GM11168 (cell line): ENCODE measurements at regions not wholly inside any gene's neighbourhood (a gene's known extent, or its start where the extent isn't known, plus 50 kb on each side); places are given as distances from the start of the nearest gene placed in this dataset.

Experiments used
- in situ Hi-C: fragments of 300-500 bp; cut with MboI; formaldehyde crosslinking; loops from one replicate; pipeline ENCODE4 v1.12.0; 2022; ENCODE audit warnings: low sequenced_read_pairs; ENCODE audit not compliant: unreplicated experiment

DNA sequence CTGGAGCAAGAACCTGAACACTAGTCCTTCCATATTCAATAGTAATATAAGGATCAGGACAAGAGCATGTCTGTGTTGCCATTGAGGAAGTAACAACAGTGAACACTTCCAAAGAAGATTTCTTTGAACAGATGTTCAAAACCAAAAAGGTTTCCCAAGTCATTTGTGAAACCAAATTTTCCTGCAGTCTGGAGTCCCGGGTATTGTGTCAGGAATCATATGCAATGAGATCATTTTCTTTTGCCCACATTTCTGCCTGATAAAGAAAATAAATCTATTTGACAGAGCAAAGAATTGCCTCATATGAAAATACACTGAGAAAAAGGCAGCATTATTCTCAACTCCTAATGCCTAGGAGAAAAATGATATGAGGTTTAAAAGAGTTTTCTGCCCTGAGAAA lies 151.7 kb downstream of the SNX18 start:
- in situ Hi-C loops = no loop called here

DNA sequence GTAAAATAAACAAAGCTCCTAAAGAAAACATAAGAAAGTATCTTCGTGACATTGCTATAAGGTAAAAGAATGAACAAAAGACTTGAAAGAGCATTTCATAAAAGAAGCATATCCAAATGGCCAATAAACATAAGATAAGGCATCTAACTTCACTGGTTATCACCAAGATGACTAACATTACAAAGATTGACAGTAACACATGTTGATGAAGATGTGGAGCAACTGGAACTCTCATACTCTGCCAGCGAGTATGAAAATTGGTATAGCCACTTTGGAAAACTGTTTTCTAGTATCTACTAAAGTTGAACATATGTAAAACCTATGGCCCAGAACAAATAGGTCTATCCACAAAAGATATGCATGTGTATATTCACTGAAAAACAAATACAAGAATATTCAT lies 150.5 kb downstream of the SNX18 start:
- in situ Hi-C loops = no loop called here

DNA sequence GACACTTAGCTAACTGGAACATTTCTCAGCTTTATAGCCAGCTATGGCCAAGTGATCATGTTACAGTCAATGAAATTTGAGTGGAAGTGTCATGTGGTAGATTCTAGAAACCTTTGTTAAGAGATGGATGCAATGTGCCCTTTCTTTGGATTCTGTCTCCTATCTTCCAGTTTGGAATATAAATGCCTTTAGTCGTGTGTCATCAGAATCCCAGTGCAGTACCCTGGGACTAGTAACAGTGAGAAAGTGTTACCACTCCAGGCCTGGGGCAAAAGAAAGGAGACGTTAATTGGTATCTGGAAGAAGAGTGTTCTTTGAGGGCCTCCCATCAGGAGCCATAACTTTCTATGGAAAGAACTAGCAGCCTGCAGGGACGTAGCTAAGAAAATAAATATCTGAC lies 149.6 kb downstream of the SNX18 start:
- in situ Hi-C loops = no loop called here

DNA sequence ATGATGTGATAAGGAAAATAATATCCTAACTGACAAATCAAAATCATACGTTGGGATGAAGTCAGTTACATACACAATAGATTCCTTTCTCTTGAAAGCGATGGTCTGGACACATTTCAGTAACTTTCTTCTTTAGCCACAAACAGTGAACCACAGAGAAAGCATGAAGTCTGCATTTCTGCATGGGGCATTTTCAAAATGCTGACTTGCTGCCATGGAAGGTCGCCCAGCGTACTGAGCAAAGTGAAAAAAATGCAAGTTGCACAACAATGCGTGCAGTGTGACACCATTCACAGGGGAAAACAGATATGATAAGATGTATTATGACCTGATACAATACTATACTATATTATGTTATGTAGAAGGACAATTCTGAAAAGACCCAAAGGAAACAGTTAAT lies 146.3 kb downstream of the SNX18 start:
- in situ Hi-C loops = no loop called here

DNA sequence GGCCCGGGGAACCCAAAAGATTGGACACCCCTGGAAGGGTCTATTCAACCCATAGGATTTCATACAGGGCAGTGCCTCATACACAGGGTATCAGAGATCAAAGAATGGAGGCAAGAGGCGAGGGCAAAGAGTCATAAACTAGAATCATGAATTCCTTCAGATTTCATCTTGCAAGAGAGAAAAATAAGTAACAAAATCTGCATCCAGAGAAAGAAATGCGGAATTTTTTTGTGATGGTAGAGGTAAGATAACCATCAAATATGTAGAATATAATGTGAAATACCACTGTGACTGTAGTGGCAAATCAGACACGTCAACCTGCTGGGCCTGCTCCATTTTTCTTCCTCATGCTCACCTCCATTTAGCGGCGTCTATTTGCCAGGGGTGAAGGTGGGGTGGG lies 143.6 kb downstream of the SNX18 start:
- in situ Hi-C loops = no loop called here

DNA sequence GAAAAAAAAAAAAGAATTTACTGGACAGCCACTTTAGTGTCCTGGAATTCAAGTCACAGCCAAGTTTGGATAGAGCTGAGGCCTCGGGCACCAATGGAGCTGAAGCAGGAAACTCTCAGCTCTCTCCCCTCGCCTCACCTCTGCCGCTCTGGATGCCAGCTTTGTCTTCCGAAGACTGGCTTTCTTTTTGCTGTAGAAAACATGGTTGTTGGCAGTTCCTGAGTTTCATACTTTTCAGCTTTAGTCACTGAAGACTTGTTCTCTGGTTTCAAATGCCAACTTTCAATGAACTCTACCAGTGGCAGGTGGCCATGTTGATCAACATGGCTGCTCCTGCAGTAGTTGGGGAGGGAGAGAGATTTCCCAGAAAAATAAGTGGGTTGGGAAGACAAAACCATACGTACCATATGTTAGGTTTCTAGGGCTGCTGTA lies 142.2 kb downstream of the SNX18 start:
- in situ Hi-C loops = no loop called here

DNA sequence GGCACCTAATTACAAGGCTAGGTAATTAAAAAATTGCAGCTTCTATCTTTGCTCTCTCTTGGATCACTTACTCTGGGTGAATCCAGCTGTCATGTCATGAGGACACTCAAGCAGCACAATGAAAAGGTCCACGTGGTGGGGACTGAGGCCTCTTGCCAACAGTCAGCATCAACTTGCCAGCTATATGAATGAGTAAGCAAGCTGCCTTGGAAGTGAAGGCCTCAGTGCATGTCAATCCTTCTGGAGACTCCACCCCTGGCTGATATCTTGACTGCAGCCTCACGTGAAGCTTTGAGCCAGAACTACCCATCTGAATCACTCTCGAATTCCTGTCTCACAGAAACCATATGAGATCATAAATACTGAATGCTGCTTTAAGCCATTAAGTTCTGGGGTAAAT lies 140.5 kb downstream of the SNX18 start:
- in situ Hi-C loops = no loop called here

DNA sequence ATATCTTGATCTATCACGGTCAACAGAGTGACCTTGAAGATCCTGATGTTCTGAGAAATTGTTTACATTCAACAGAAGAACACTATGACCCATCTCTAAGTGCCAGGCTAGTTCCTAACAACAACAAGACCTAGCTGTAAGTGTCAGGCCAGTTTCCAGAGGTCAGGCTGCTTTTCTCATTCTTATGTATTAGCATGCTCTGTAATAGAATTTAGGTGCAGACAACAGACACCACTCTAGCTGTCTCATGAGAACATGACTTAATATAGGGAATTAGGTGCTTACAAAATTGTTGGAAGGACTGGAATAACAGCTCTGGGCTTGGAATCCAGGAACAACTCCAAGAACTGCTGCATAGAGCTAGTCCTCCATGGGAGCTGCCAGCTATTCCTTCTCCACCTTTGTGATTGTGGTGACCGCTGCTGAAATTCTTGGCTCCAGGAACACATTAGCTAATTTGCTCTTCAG lies 138.7 kb downstream of the SNX18 start:
- in situ Hi-C loops = no loop called here

DNA sequence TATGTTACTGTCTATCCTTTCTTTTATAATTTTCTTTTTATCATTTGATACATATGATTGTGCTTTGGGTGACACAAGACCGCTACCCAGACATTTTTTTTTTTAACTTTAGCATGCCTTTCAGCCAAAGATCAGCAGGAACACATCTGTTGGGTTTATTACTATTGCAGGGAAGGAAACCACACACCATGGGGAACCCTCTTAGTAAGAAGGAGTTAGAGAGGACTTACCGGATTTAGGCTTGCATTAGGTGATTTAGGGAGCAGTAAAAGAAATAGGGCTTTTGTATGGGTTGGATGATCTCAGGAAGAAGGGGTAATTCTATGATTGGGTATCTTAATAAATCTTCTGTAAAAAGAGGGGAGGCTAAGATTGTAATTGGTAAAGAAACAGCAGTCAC lies 138.2 kb downstream of the SNX18 start:
- in situ Hi-C loops = no loop called here

DNA sequence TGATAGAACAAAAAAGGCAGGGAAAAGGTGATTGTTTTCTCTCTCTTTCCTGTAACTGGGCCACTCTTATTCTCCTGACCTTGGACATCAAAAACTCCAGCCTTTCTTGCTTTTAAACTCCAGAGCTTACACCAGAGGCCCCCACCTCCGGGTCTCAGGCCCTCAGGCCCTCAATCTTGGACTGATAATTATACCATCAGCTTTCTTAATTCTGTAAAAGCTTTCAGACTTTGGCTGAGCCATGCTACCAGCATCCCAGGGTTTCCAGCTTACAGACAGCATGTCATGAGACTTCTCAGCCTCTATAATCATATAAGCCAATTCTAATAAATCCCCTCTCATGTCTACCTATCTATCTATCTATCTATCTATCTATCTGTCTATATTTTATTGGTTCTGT lies 137.7 kb downstream of the SNX18 start:
- in situ Hi-C loops = no loop called here

DNA sequence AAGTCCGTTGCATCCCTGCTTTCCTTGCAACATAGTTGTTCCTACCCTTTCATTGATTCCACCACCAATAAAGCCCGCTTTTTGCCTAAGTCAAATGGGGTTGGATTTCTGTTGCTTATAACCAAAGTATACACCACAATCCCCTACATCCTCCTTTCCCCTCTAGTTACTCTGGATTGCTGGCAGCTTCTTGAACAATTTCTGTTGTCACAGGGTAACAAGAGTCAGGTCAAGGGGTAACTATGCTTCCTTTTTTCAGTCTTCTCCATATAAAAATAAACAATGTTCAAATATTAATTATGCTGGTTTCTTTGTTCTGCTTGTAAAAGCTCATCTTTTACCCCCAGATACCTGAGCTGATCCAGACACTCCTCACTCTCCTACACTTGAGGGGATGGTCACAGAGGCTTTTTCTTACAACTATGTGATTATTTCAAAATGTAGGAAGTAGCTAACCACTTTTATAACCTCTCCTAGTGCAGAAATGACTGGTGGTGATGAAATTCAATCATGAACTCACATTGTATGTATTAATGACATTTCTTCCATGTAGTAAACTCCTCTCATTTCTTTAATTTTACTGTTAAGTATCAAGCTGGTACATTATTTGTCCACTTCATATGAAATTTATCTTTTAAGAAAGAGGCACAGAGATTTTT lies 136.5 kb downstream of the SNX18 start:
- in situ Hi-C loops = no loop called here

DNA sequence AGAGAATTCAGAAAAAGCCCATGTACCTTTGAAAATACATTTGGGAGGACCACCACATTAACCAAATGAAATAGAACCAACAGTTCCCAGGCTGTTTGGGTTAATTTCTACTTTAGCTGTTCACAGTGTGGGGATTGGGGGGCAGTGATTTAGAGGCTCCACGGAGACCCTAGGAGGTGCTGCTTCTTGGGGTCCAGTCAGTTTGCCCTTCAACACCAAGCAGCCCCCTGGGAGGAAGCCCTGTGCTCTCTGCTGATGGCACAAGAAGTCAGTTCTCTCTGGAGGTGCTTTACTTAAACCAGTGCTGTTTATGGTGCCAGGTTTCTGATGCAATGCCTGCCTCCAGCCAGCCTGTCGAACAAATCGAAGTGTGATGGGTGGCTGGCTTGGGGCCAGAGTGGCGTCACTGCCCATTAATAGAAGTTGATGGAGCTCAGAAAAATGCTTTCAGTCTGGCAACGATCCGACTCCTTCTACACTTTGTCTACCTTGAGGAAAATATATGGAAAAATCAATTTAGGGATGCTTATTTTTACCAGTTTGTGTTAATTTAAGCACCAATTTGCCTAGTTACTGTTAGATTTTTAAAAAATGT lies 134.0 kb downstream of the SNX18 start:
- in situ Hi-C loops = no loop called here

DNA sequence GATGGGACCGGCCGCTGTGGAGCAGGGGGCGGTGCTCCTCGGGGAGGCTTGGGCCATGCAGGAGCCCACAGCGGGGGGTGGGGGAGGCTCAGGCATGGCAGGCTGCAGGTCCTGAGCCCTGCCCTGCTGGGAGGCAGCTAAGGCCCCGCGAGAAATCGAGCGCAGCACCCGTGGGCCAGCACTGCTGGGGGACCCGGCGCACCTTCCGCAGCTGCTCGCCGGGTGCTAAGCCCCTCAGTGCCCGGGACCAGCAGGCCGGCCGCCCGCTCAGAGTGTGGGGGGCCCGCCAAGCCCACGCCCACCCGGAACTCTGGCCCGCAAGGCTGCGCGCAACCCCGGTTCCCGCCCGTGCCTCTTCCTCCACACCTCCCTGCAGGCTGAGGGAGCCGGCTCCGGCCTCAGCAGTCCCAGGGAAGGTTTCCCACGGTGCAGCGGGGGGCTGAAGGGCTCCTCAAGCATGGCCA lies 131.5 kb downstream of the SNX18 start:
- in situ Hi-C loops = no loop called here

DNA sequence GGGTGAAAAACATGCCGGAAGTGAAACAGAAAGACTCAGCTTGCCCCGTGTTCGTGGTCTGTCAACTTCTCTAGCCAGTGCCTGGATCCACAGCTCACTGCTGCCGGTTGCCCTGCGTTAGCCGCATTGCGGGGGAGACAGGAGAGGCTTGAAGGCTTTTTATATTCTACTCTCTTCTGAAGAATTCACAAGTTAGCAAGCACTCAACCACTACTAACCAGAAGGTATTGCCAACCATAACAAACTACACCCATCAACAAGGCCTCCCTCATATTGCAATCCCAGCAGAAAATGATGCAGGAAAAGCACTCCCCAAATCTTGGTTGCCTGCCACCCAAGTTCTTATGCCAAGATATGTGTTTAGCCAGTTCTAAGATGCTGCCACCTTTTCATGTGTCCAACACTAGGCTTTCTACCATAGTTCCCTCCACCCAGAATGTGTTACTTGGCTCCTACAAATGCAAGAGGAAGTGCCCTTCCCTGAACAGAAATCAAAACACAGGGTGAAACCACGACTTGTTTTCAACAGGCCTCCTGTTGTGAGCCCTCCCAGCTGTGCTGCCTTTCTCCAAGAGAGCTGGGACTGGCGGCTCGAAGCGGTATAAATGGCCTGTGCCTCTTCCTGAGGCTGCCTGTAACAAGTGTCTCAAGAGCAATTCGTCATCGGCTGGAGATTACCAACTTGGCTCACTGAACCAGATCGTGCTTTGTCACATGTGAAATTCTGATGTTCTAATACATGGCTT lies 129.0 kb downstream of the SNX18 start:
- in situ Hi-C loops = no loop called here

DNA sequence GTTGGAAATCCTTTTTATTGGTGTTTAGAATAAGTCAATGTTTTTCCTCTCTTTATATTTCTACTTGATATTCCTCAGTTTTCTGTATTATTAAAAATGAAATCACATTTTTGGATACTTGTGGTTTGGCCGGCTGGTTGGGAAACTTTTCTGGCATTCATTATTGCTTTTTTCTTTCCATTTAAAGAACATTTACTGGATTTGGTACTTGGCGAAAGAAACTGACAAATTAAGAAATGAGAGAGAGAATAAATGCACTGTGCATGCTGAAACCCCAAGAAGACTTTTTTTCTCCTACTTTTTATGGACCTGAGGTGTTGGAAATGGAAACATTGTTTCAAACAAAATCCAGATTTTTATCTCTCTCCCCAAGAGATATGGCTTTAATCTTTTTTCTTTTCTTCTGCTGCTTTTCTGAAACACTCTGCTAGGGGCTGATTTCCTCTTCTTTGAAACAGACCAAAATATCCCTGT lies 128.4 kb downstream of the SNX18 start:
- in situ Hi-C loops = no loop called here

DNA sequence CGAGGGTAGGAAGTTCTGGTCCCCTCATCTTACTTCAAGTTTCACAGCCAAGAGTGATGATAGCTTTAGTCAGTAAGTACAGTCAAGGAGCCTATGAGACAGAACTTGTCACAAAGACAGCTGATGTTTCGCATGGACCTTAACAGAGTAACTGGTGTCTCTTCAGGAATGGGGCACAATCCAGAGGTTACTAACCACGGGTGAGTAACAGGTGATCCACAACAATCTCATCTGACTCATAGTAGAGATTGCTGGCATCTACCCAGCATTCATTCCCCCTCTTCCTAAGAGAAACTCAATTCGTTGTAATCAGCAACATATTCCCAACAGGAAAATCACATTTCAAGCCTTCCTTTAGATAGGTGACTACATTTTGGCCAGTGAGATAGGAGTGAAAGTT lies 126.7 kb downstream of the SNX18 start:
- in situ Hi-C loops = no loop called here

DNA sequence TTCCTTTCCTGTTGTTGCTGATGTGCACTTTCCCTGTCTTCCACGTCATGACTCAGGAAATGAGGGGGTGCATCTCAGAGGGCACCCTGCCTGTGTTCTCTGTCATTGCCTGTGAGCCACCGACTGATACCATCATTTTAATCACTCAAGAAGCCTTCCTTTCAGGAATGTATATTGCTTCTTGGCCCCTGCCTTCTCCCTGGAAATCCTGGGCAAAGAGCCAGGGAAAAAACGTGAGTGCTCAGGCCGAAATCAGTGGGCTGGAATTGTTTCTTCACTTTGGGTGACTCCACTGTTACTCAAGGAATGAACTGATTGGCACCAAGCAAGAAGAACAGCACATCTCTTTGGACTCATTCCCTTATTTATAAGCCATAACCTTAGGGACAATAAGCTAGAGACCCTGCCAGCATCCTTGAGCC lies 126.1 kb downstream of the SNX18 start:
- in situ Hi-C loops = no loop called here

DNA sequence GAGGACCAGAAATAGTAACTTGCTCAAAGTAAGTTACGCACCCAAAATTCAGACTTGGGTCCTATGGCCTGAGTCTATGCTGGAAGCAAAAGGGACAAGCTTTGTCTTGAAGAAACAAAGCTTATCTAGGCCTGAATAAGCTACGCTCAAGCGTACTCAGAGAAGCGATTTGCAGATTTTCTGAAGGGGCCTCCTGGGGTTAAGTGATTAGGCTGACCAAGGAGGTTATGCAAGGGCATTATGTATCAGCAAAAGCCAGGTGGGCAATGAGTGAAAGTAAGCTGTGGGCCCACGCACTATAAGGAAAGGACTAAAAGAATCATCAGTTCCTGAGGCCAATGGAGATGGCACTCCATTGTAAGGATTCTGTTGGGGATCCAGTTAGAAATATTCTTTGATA lies 122.1 kb downstream of the SNX18 start:
- in situ Hi-C loops = no loop called here

DNA sequence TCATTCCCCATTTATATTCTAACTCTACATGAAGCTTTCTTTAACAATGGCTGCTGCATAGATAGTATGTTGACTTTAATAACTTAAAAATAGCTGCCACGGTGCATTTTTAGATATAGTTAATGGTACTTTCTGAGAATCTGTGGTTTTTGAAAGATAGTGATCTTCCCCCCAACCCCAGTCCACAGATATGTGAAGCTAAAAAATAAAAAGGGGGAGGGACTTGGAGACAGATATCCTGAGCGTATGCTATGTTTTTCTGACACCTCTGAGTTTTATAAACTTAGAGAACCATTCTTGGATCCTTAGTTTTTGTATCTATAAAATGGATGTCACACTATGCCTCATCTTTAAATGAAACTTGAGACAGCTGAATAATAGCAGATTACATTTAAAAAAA lies 120.5 kb downstream of the SNX18 start:
- in situ Hi-C loops = no loop called here

DNA sequence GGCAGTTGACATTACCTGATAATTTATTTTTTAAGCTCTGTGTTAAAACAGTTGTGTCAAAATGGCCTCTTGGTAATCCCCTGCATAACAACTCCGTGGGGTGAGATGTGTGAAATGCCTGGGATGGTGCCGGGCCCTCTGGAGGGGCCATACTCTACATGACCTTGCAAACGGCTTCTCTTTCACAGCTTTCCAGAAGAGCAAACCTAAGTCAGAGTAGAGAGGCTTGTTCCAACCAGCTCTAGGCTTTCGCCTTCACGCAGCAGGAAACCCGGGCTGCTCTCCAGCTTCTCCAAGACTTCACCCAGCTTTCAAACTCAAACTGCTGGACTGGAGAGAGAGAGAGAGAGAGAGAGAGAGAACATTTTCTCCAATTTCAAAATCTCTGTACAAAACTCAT lies 120.1 kb downstream of the SNX18 start:
- in situ Hi-C loops = no loop called here

DNA sequence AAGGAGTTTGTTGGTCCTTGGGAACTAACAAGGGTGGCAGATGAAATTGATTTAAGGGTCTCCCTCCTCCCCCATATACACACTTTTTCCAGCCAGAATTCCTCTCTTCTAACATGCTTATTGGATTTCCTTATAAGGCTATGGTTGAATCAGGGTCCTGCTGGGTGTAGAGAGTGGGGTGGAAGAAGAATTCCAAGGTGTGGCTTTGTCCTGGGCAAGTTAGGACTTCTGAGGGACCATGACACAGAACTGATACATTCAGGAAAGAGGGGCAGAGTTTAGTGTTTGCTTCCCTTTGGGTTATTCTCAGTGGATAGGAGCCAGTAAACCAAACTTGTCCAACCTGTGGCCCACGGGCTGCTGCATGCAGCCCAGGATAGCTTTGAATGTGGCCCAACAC lies 116.5 kb downstream of the SNX18 start:
- in situ Hi-C loops = no loop called here
